ENCODE measurements at regions not wholly inside any gene's neighbourhood (a gene's known extent, or its start where the extent isn't known, plus 50 kb on each side); places are given as distances from the start of the nearest gene placed in this dataset.

GRCh38 chr20:11112832-11113231 is 439.0 kb upstream of the JAG1 start:
- FAIRE-seq, result peak; percentile 20
- peak overlapping the region; percentile 42 for H3K27ac Mint-ChIP-seq (ENCODE audit: unreplicated experiment)
- H3K4me3 ChIP-seq (ENCODE audit: insufficient read depth, low read depth, low read length), result no peak overlapping the region

GRCh38 chr20:11114382-11114781 is 440.6 kb upstream of the JAG1 start:
- no peak for FAIRE-seq
- Histone ChIP-seq H4K20me1 (ENCODE audit: insufficient read depth, low read length) (no peaks in the 10 kb centered on the region), H3K9ac (ENCODE audit: low read length) (no peak overlapping the region), H3K4me3 (ENCODE audit: insufficient read depth, low read depth, low read length) (no peak overlapping the region), H3K27me3 (ENCODE audit: insufficient read depth, low read length) (no peaks in the 10 kb centered on the region), H3K36me3 (ENCODE audit: insufficient read depth, low read length) (no peaks in the 10 kb centered on the region), H3K4me2 (ENCODE audit: low read length) (no peak overlapping the region), H3K9me3 (ENCODE audit: insufficient read depth, low read depth, low read length) (no peaks in the 10 kb centered on the region), H3K27ac (ENCODE audit: low read depth, low read length) (no peak overlapping the region), H3K79me2 (ENCODE audit: insufficient read depth, low read length) (no peaks in the 10 kb centered on the region), H2AFZ (ENCODE audit: low read depth, low read length) (no peak overlapping the region), H3K4me1 (ENCODE audit: insufficient read depth, low read length) (peaks cover 19% of the 10 kb centered on the region)
- Mint-ChIP-seq H3K9me3 (ENCODE audit: unreplicated experiment) (no peaks in the 10 kb centered on the region), H3K27me3 (ENCODE audit: low read depth, unreplicated experiment) (no peaks in the 10 kb centered on the region), H3K36me3 (ENCODE audit: low read depth, unreplicated experiment) (no peaks in the 10 kb centered on the region), H3K27ac (ENCODE audit: unreplicated experiment) (peak overlapping the region; percentile 27), H3K4me1 (ENCODE audit: low read depth, unreplicated experiment) (peaks cover 36% of the 10 kb centered on the region), H3K4me3 (ENCODE audit: unreplicated experiment) (no peak overlapping the region)
- no peak for DNase-seq (ENCODE audit: low read depth)
- no peak for TF ChIP-seq CTCF (IDR thresholded peaks at IDR 0.05; ENCODE audit: insufficient read depth, low read depth, low read length)
- TF ChIP-seq EZH2 (IDR thresholded peaks at IDR 0.05; ENCODE audit: insufficient read depth, low read length), result no peak

More at GRCh38 chr20:11112832-11113231, 439.0 kb upstream of the JAG1 start:
- Histone ChIP-seq H3K9me3 (ENCODE audit: insufficient read depth, low read depth, low read length) (no peaks in the 10 kb centered on the region), H3K79me2 (ENCODE audit: insufficient read depth, low read length) (no peaks in the 10 kb centered on the region), H3K4me2 (ENCODE audit: low read length) (no peak overlapping the region), H4K20me1 (ENCODE audit: insufficient read depth, low read length) (no peaks in the 10 kb centered on the region), H3K36me3 (ENCODE audit: insufficient read depth, low read length) (no peaks in the 10 kb centered on the region), H3K4me1 (ENCODE audit: insufficient read depth, low read length) (peaks cover 5% of the 10 kb centered on the region), H3K9ac (ENCODE audit: low read length) (no peak overlapping the region), H2AFZ (ENCODE audit: low read depth, low read length) (no peak overlapping the region), H3K27ac (ENCODE audit: low read depth, low read length) (no peak overlapping the region), H3K27me3 (ENCODE audit: insufficient read depth, low read length) (no peaks in the 10 kb centered on the region)
- H3K27me3 Mint-ChIP-seq (ENCODE audit: low read depth, unreplicated experiment), result no peaks in the 10 kb centered on the region
- no peak for DNase-seq (ENCODE audit: low read depth)
- H3K4me1 Mint-ChIP-seq (ENCODE audit: low read depth, unreplicated experiment), result peaks cover 29% of the 10 kb centered on the region
- H3K9me3 Mint-ChIP-seq (ENCODE audit: unreplicated experiment), result no peaks in the 10 kb centered on the region
- no peaks in the 10 kb centered on the region for H3K36me3 Mint-ChIP-seq (ENCODE audit: low read depth, unreplicated experiment)
- H3K4me3 Mint-ChIP-seq (ENCODE audit: unreplicated experiment), result no peak overlapping the region
- TF ChIP-seq CTCF (IDR thresholded peaks at IDR 0.05; ENCODE audit: insufficient read depth, low read depth, low read length) (no peak), EZH2 (IDR thresholded peaks at IDR 0.05; ENCODE audit: insufficient read depth, low read length) (no peak)

GRCh38 chr20:11117808-11118528 is 444.2 kb upstream of the JAG1 start:
- Mint-ChIP-seq H3K4me3 (ENCODE audit: unreplicated experiment) (no peak overlapping the region), H3K4me1 (ENCODE audit: low read depth, unreplicated experiment) (peaks cover 31% of the 10 kb centered on the region), H3K27ac (ENCODE audit: unreplicated experiment) (peak overlapping the region; percentile 97), H3K36me3 (ENCODE audit: low read depth, unreplicated experiment) (no peaks in the 10 kb centered on the region), H3K9me3 (ENCODE audit: unreplicated experiment) (no peaks in the 10 kb centered on the region), H3K27me3 (ENCODE audit: low read depth, unreplicated experiment) (no peaks in the 10 kb centered on the region)
- H3K9me3 ChIP-seq (ENCODE audit: insufficient read depth, low read depth, low read length), result no peaks in the 10 kb centered on the region
- FAIRE-seq (peak; percentile 81), DNase-seq (ENCODE audit: low read depth) (peak; percentile 92)
- no peaks in the 10 kb centered on the region for H4K20me1 ChIP-seq (ENCODE audit: insufficient read depth, low read length)
- TF ChIP-seq CTCF (IDR thresholded peaks at IDR 0.05; ENCODE audit: insufficient read depth, low read depth, low read length) (no peak), EZH2 (IDR thresholded peaks at IDR 0.05; ENCODE audit: insufficient read depth, low read length) (no peak)
- no peaks in the 10 kb centered on the region for H3K79me2 ChIP-seq (ENCODE audit: insufficient read depth, low read length)
- H2AFZ ChIP-seq (ENCODE audit: low read depth, low read length), result no peak overlapping the region
- no peak overlapping the region for H3K4me3 ChIP-seq (ENCODE audit: insufficient read depth, low read depth, low read length)
- H3K27ac ChIP-seq (ENCODE audit: low read depth, low read length), result peak overlapping the region; percentile 88
- peak overlapping the region; percentile 60 for H3K9ac ChIP-seq (ENCODE audit: low read length)
- H3K36me3 ChIP-seq (ENCODE audit: insufficient read depth, low read length), result no peaks in the 10 kb centered on the region
- peaks cover 26% of the 10 kb centered on the region for H3K4me1 ChIP-seq (ENCODE audit: insufficient read depth, low read length)
- peak overlapping the region; percentile 31 for H3K4me2 ChIP-seq (ENCODE audit: low read length)
- H3K27me3 ChIP-seq (ENCODE audit: insufficient read depth, low read length), result no peaks in the 10 kb centered on the region
